Liver (tissue), 8 donors: ENCODE measurements at regions not wholly inside any gene's neighbourhood (a gene's known extent, or its start where the extent isn't known, plus 50 kb on each side); places are given as distances from the start of the nearest gene placed in this dataset.

ENCODE experiments used
- DNase-seq: peaks from one replicate; pipeline ENCODE4 v3.0.0-alpha.2; 2017; ENCODE audit warnings: low spot score
- H3K27ac ChIP-seq, 2 donors: one replicate each; pipeline ENCODE4 v1.7.0; 2013; ENCODE audit warnings: inconsistent platforms in 2 of 2, low read length in 2 of 2, control low read depth in 1 of 2, low read depth in 1 of 2, mild to moderate bottlenecking in 1 of 2
- H3K27me3 ChIP-seq, 4 donors: one replicate each; pipeline versions ENCODE4 v1.6.1 to v1.7.0; 2013; ENCODE audit warnings: low read length in 3 of 4, inconsistent platforms in 1 of 4, mild to moderate bottlenecking in 1 of 4, moderate library complexity in 1 of 4; ENCODE audit not compliant: control insufficient read depth in 4 of 4, insufficient read depth in 4 of 4
- H3K36me3 ChIP-seq, 4 donors: one replicate each; pipeline versions ENCODE4 v1.6.1 to v1.7.0; 2013; ENCODE audit warnings: low read length in 3 of 4, mild to moderate bottlenecking in 3 of 4, low read depth in 1 of 4, moderate library complexity in 1 of 4; ENCODE audit not compliant: control insufficient read depth in 4 of 4, insufficient read depth in 3 of 4
- H3K4me1 ChIP-seq, 4 donors: one replicate each; pipeline versions ENCODE4 v1.6.1 to v1.7.0; 2013; ENCODE audit warnings: low read length in 3 of 4, mild to moderate bottlenecking in 3 of 4, moderate library complexity in 1 of 4; ENCODE audit not compliant: control insufficient read depth in 4 of 4, insufficient read depth in 4 of 4
- H3K4me3 ChIP-seq, 3 donors: one replicate each; pipeline versions ENCODE4 v1.6.1 to v1.7.0; 2013; ENCODE audit warnings: low read length in 3 of 3, control low read depth in 1 of 3, low read depth in 1 of 3, mild to moderate bottlenecking in 1 of 3
- H3K9ac ChIP-seq, 2 donors: one replicate each; pipeline ENCODE4 v1.7.0; 2013; ENCODE audit warnings: low read length in 2 of 2, mild to moderate bottlenecking in 2 of 2, moderate library complexity in 2 of 2, control low read depth in 1 of 2, low read depth in 1 of 2
- H3K9me3 ChIP-seq, 4 donors: one replicate each; pipeline versions ENCODE4 v1.6.1 to v1.7.0; 2013; ENCODE audit warnings: low read length in 3 of 4; ENCODE audit not compliant: control insufficient read depth in 4 of 4
- CTCF ChIP-seq: fragments of 150-350 bp; IDR thresholded peaks from 2 replicates; pipeline ENCODE4 v1.5.1; 2017; ENCODE audit warnings: improper control_type of control experiment, low read depth, low read length; ENCODE audit not compliant: missing input control
- EGR1 ChIP-seq, 2 donors: IDR thresholded peaks; 2 replicates each; pipeline ENCODE4 v1.6.1; 2016 to 2018; ENCODE audit warnings: antibody characterized with exemption in 2 of 2, low read depth in 2 of 2
- FOXA1 ChIP-seq: IDR thresholded peaks from 2 replicates; pipeline ENCODE4 v1.6.1; 2016; ENCODE audit warnings: antibody characterized with exemption
- FOXA2 ChIP-seq: IDR thresholded peaks from 2 replicates; pipeline ENCODE4 v1.6.1; 2016; ENCODE audit warnings: antibody characterized with exemption
- GABPA ChIP-seq, 2 donors: IDR thresholded peaks in 1 of 2; conservative IDR thresholded peaks in 1 of 2; 2 replicates each; pipeline ENCODE4 v1.6.1; 2016; ENCODE audit warnings: antibody characterized with exemption in 2 of 2, mild to moderate bottlenecking in 1 of 2, moderate library complexity in 1 of 2
- HNF4A ChIP-seq, 2 donors: conservative IDR thresholded peaks; 2 replicates each; pipeline ENCODE4 v1.6.1; 2016; ENCODE audit warnings: antibody characterized with exemption in 2 of 2, mild to moderate bottlenecking in 2 of 2
- HNF4G ChIP-seq: IDR thresholded peaks from 2 replicates; pipeline ENCODE4 v1.6.1; 2016; ENCODE audit warnings: antibody characterized with exemption
- JUND ChIP-seq, 2 donors: IDR thresholded peaks; 2 replicates each; pipeline ENCODE4 v1.6.1; 2016; ENCODE audit warnings: antibody characterized with exemption in 2 of 2
- MAX ChIP-seq: IDR thresholded peaks from 2 replicates; pipeline ENCODE4 v1.6.1; 2016; ENCODE audit warnings: antibody characterized with exemption
- RAD21 ChIP-seq, 2 donors: IDR thresholded peaks; 2 replicates each; pipeline ENCODE4 v1.6.1; 2016; ENCODE audit warnings: antibody characterized with exemption in 2 of 2, mild to moderate bottlenecking in 2 of 2
- RXRA ChIP-seq, 2 donors: IDR thresholded peaks; 2 replicates each; pipeline ENCODE4 v1.6.1; 2017 to 2018; ENCODE audit warnings: antibody characterized with exemption in 2 of 2, mild to moderate bottlenecking in 1 of 2
- SP1 ChIP-seq: IDR thresholded peaks from 2 replicates; pipeline ENCODE4 v1.6.1; 2018; ENCODE audit warnings: antibody characterized with exemption, mild to moderate bottlenecking
- TAF1 ChIP-seq: conservative IDR thresholded peaks from 2 replicates; pipeline ENCODE4 v1.6.1; 2016; ENCODE audit warnings: antibody characterized with exemption, mild to moderate bottlenecking
- YY1 ChIP-seq: IDR thresholded peaks from 2 replicates; pipeline ENCODE4 v1.6.1; 2016; ENCODE audit warnings: antibody characterized with exemption, mild to moderate bottlenecking
- ZBTB33 ChIP-seq: IDR thresholded peaks from 2 replicates; pipeline ENCODE4 v1.6.1; 2016; ENCODE audit warnings: antibody characterized with exemption
- WGBS: extraction: QIAGEN DNeasy Blood & Tissue Kit; methylation state at CpG from one replicate; pipeline ENCODE4 v1.1.7; 2013; 5-methylcytosine and 5-hydroxymethylcytosine counted together
- donor health status: healthy.
- donor health status: healthy.
- donor health status: healthy.
- donor health status: healthy.
- donor health status: healthy.

GRCh38 chr16:17676171-17676570 is 205.4 kb upstream of the XYLT1 start:
- Histone ChIP-seq H3K27me3 (no peaks in the 10 kb centered on the region), H3K4me3 (no peak overlapping the region), H3K27ac (no peak overlapping the region), H3K9me3 (no peaks in the 10 kb centered on the region), H3K4me1 (no peaks in the 10 kb centered on the region), H3K36me3 (no peaks in the 10 kb centered on the region), H3K9ac (no peak overlapping the region)
- TF ChIP-seq MAX (no peak), ZBTB33 (no peak), FOXA1 (no peak), RAD21 (IDR thresholded peaks at IDR 0.05) (no peak), HNF4A (conservative IDR thresholded peaks at IDR 0.05) (no peak), JUND (IDR thresholded peaks at IDR 0.05) (no peak)
- WGBS: 90% methylated on average over 3 of the region's 3 CpGs
- no peak for DNase-seq

GRCh38 chr16:17668386-17668785 is 197.6 kb upstream of the XYLT1 start:
- Histone ChIP-seq H3K27me3 (peaks cover 0 to 3% (median 0%) of the 10 kb centered on the region in 4 donors), H3K4me3 (no peak overlapping the region), H3K9me3 (no peaks in the 10 kb centered on the region), H3K36me3 (no peaks in the 10 kb centered on the region), H3K27ac (no peak overlapping the region), H3K4me1 (no peaks in the 10 kb centered on the region), H3K9ac (no peak overlapping the region)
- no peak for DNase-seq
- WGBS: 81% methylated on average over 3 of the region's 3 CpGs
- no peak for TF ChIP-seq SP1

GRCh38 chr16:17666293-17666692 is 195.5 kb upstream of the XYLT1 start:
- Histone ChIP-seq H3K27ac (no peak overlapping the region), H3K4me1 (no peaks in the 10 kb centered on the region), H3K27me3 (peaks cover 0 to 3% (median 0%) of the 10 kb centered on the region in 4 donors), H3K36me3 (no peaks in the 10 kb centered on the region), H3K9me3 (no peaks in the 10 kb centered on the region), H3K4me3 (no peak overlapping the region), H3K9ac (no peak overlapping the region)
- TF ChIP-seq JUND (IDR thresholded peaks at IDR 0.05): no peak
- TF ChIP-seq TAF1: no peak
- TF ChIP-seq FOXA2: no peak
- no peak for TF ChIP-seq SP1
- no peak for TF ChIP-seq CTCF
- TF ChIP-seq FOXA1: no peak
- no peak for TF ChIP-seq RXRA (IDR thresholded peaks at IDR 0.05)
- TF ChIP-seq EGR1 (IDR thresholded peaks at IDR 0.05; ENCODE audit: low read depth in 2 of 2): no peak
- no peak for TF ChIP-seq HNF4G
- no peak for TF ChIP-seq RAD21 (IDR thresholded peaks at IDR 0.05)
- TF ChIP-seq GABPA (IDR thresholded peaks at IDR 0.05 in 1 of 2, conservative IDR thresholded peaks at IDR 0.05 in 1 of 2): no peak
- no peak for TF ChIP-seq HNF4A (conservative IDR thresholded peaks at IDR 0.05)
- TF ChIP-seq YY1: no peak
- DNase-seq: no peak
- 83% methylated on average over 3 of the region's 3 CpGs for WGBS
